ENCODE measurements at regions not wholly inside any gene's neighbourhood (a gene's known extent, or its start where the extent isn't known, plus 50 kb on each side); places are given as distances from the start of the nearest gene placed in this dataset.
"Not testable (repeated sequence)": the region's sequence is repeated elsewhere in the genome, so short reads cannot be mapped to it uniquely, and the experiment has no call there.

- not testable (repeated sequence) for TF ChIP-seq CTCF (IDR thresholded peaks at IDR 0.05; ENCODE audit: low read depth, low read length, poor library complexity, severe bottlenecking); EZH2phosphoT487 (IDR thresholded peaks at IDR 0.05; ENCODE audit: borderline replicate concordance, low read length)
Measured at GRCh38 chr4:45207864-45208331, 481.5 kb upstream of the GNPDA2 start.

Measured in DOHH2 (cell line).